DOHH2 (cell line): ENCODE measurements at regions not wholly inside any gene's neighbourhood (a gene's known extent, or its start where the extent isn't known, plus 50 kb on each side); places are given as distances from the start of the nearest gene placed in this dataset.
A peak's percentile ranks its signal among the peaks of the same experiment; 100 is the strongest.

ENCODE experiments used
- H3F3A ChIP-seq: fragments of 200-600 bp; sonication (generic), shearing (Covaris generic); 2 replicates; pipeline ENCODE4 v1.6.0; 2016; ENCODE audit warnings: antibody characterized with exemption, mild to moderate bottlenecking; ENCODE audit not compliant: control insufficient read depth, insufficient read depth
- H3K27ac ChIP-seq: fragments of 200-600 bp; sonication (generic); 2 replicates; pipeline ENCODE4 v1.5.1; 2014; ENCODE audit warnings: low read depth, mild to moderate bottlenecking, low read length, moderate library complexity
- H3K27me3 ChIP-seq: fragments of 200-600 bp; sonication (generic); 2 replicates; pipeline ENCODE4 v1.6.1; 2014; ENCODE audit warnings: mild to moderate bottlenecking, low read length, mixed read lengths; ENCODE audit not compliant: control insufficient read depth
- H3K36me3 ChIP-seq: fragments of 200-600 bp; sonication (generic); 2 replicates; pipeline ENCODE4 v1.6.1; 2014; ENCODE audit warnings: mild to moderate bottlenecking, low read length, moderate library complexity, mixed read lengths; ENCODE audit not compliant: control insufficient read depth
- H3K4me1 ChIP-seq: fragments of 200-600 bp; sonication (generic); 2 replicates; pipeline ENCODE4 v1.6.1; 2014; ENCODE audit warnings: mild to moderate bottlenecking, low read length, mixed read lengths; ENCODE audit not compliant: control insufficient read depth
- H3K4me2 ChIP-seq: fragments of 200-600 bp; sonication (generic); 2 replicates; pipeline ENCODE4 v1.6.0; 2014; ENCODE audit warnings: mild to moderate bottlenecking, low read length, moderate library complexity
- H3K4me3 ChIP-seq: fragments of 200-600 bp; sonication (generic); 2 replicates; pipeline ENCODE4 v1.5.1; 2014; ENCODE audit warnings: mild to moderate bottlenecking, low read length, mixed read lengths
- H3K79me2 ChIP-seq: fragments of 200-600 bp; sonication (generic); 2 replicates; pipeline ENCODE4 v1.6.1; 2014; ENCODE audit warnings: mild to moderate bottlenecking, low read length, mixed read lengths; ENCODE audit not compliant: control insufficient read depth
- H3K9me2 ChIP-seq: fragments of 200-600 bp; sonication (generic); replicated peaks from 2 replicates; pipeline ENCODE4 v1.6.1; 2014; ENCODE audit warnings: mild to moderate bottlenecking, low read length, mixed read lengths; ENCODE audit not compliant: control insufficient read depth
- H3K9me3 ChIP-seq: fragments of 200-600 bp; sonication (generic); 2 replicates; pipeline ENCODE4 v1.6.1; 2014; ENCODE audit warnings: antibody characterized with exemption, low read length, mixed read lengths; ENCODE audit not compliant: control insufficient read depth, insufficient read depth
- H4K20me1 ChIP-seq: fragments of 200-600 bp; sonication (generic); 2 replicates; pipeline ENCODE4 v1.6.0; 2014; ENCODE audit warnings: low read depth, mild to moderate bottlenecking, antibody characterized with exemption, low read length, moderate library complexity; ENCODE audit not compliant: control insufficient read depth, insufficient read depth
- EZH2phosphoT487 ChIP-seq: fragments of 200-600 bp; sonication (generic); IDR thresholded peaks from 2 replicates; pipeline ENCODE4 v1.6.1; 2017; ENCODE audit warnings: borderline replicate concordance, mild to moderate bottlenecking, antibody characterized with exemption, low read length, moderate library complexity, mixed read lengths
- TF ChIP-seq, protein P1 (sequence below): fragments of 200-600 bp; sonication (generic); IDR thresholded peaks from one replicate; pipeline ENCODE4 v1.5.1; 2014; ENCODE audit warnings: antibody characterized with exemption, mild to moderate bottlenecking, low read depth, low read length; ENCODE audit not compliant: poor library complexity, severe bottlenecking

DNA sequence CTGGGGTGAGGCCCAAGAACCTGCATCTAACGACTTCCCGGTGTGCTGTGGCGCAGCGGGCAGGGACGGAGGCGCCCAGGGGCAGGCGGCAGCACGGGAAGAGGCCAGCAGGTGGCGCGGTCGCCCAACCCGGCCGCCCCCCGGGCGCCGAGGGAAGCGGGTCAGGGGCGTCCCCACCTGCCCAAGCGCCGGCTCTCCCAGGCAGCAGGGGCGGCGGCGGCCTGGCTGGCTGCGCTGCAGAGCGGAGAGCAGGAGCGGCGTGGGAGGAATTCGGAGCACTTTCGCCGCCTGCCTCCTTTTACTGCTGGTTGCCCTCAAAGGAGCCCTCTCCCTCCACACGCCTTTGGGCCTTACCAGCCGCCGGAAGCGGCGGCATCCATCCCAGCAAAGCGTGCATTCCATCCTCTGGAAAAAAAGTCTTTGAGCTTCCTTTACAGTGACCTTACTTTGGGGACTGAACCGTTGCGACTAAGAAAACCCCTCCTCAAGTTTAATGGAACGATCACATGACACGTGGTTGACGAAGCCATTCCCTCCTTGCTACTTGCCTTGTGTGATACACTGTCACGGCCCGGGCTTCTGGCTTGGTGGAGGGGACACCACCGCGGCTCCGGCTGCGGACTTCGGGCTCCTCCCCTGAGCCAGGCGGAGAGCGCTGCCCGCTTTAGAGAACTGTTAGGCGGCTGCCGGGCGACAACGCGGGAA lies 106.8 kb upstream of the CLMP start:
- no peaks in the 10 kb centered on the region for H3K79me2 ChIP-seq
- H3K27me3 ChIP-seq: no peaks in the 10 kb centered on the region
- 0 out of 2 replicates have a peak, but pooled peaks cover 2% of the 10 kb centered on the region for H3K36me3 ChIP-seq
- H3K9me3 ChIP-seq: peaks cover 13% of the 10 kb centered on the region
- H3K4me3 ChIP-seq: peak overlapping the region; percentile 54
- no peaks in the 10 kb centered on the region for H3K9me2 ChIP-seq
- H4K20me1 ChIP-seq: no peaks in the 10 kb centered on the region
- H3K27ac ChIP-seq: 0 out of 2 replicates have a peak overlapping the region, but pooled peaks have one; percentile 13
- peaks cover 6% of the 10 kb centered on the region for H3F3A ChIP-seq
- TF ChIP-seq, protein P1, sequence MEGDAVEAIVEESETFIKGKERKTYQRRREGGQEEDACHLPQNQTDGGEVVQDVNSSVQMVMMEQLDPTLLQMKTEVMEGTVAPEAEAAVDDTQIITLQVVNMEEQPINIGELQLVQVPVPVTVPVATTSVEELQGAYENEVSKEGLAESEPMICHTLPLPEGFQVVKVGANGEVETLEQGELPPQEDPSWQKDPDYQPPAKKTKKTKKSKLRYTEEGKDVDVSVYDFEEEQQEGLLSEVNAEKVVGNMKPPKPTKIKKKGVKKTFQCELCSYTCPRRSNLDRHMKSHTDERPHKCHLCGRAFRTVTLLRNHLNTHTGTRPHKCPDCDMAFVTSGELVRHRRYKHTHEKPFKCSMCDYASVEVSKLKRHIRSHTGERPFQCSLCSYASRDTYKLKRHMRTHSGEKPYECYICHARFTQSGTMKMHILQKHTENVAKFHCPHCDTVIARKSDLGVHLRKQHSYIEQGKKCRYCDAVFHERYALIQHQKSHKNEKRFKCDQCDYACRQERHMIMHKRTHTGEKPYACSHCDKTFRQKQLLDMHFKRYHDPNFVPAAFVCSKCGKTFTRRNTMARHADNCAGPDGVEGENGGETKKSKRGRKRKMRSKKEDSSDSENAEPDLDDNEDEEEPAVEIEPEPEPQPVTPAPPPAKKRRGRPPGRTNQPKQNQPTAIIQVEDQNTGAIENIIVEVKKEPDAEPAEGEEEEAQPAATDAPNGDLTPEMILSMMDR: peak; percentile 85
- TF ChIP-seq EZH2phosphoT487: no peak
- peak overlapping the region; percentile 62 for H3K4me2 ChIP-seq
- peaks cover 55% of the 10 kb centered on the region for H3K4me1 ChIP-seq

DNA sequence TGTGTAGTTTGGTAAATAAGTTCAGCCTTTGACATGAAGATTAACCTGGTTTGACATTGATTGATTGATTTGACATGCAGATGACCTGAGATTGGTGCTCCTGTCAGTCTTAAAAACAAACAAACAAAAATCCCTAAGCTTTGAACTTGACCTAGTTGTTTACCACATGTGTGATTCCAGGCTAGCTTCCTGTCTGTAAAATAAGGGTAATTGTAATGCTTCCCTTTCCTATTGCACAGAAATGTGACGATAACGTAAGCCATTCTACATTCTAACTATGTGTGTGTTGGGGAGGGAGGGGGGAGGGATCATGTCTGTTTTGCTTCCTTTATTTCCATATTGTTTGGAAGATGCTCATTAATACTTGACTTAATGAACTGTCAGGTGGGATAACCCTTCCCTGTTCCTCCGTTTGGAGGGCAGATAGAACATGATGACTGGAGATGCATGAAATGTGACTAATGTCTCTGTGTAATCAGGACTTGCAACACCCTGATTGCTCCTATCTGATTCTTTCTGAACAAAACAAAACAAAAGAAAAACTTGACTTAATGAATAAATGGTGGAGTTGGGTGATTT lies 106.1 kb upstream of the CLMP start:
- H3K4me2 ChIP-seq: peak overlapping the region; percentile 62
- TF ChIP-seq EZH2phosphoT487: no peak
- TF ChIP-seq, protein P1: no peak

DNA sequence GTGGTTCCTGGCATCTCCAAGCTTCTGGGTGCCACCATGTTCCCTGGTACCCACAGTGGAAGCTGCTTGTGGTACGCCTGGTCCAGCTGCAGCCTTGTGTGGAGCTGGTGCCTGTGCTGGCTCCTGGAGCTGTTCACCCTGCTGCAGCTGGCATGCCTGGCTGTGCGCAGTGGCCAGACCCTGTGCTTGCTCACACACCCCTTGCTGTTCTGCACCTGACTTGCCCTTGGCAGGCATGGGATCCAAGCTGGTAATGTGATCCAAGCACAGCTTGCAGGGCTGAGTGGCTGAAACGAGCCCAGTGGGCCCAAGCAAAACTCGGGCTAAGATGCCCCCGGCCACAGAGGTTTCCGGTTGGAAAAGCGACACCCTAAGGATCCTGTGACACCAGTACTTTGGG lies 104.7 kb upstream of the CLMP start:
- Histone ChIP-seq H3K4me1 (peaks cover 44% of the 10 kb centered on the region), H3K27ac (no peak overlapping the region), H3K4me2 (no peak overlapping the region), H3F3A (peaks cover 6% of the 10 kb centered on the region), H3K79me2 (no peaks in the 10 kb centered on the region), H3K36me3 (0 out of 2 replicates have a peak, but pooled peaks cover 2% of the 10 kb centered on the region), H3K4me3 (no peak overlapping the region), H4K20me1 (no peaks in the 10 kb centered on the region), H3K9me3 (peaks cover 13% of the 10 kb centered on the region), H3K9me2 (no peaks in the 10 kb centered on the region), H3K27me3 (no peaks in the 10 kb centered on the region)
- TF ChIP-seq, protein P1: no peak
- TF ChIP-seq EZH2phosphoT487: no peak

More for the DNA sequence above, 106.1 kb upstream of the CLMP start:
- peak overlapping the region; percentile 13; the same call in 1 of the 2 replicates for H3K27ac ChIP-seq
- no peaks in the 10 kb centered on the region for H3K79me2 ChIP-seq
- peaks cover 55% of the 10 kb centered on the region for H3K4me1 ChIP-seq
- H3K4me3 ChIP-seq: peak overlapping the region; percentile 26
- H3K9me3 ChIP-seq: peaks cover 13% of the 10 kb centered on the region
- no peaks in the 10 kb centered on the region for H3K27me3 ChIP-seq
- H4K20me1 ChIP-seq: no peaks in the 10 kb centered on the region
- 0 out of 2 replicates have a peak, but pooled peaks cover 2% of the 10 kb centered on the region for H3K36me3 ChIP-seq
- H3K9me2 ChIP-seq: no peaks in the 10 kb centered on the region
- H3F3A ChIP-seq: peaks cover 6% of the 10 kb centered on the region
